A673 (cell line): ENCODE measurements at regions not wholly inside any gene's neighbourhood (a gene's known extent, or its start where the extent isn't known, plus 50 kb on each side); places are given as distances from the start of the nearest gene placed in this dataset.
A peak's percentile ranks its signal among the peaks of the same experiment; 100 is the strongest.

Source experiments
- BruUV-seq: library from RNA; stranded (reverse); fragments of 400-500 nt; replicated peaks from 2 replicates; lab custom pipeline; 2021; lab: Mats Ljungman, UMichigan
- CTCF ChIA-PET: fragments of 300-600 bp; sonication (Branson Sonifier 250); formaldehyde crosslinking; loops from one replicate; lab custom pipeline; 2022; ENCODE audit warnings: antibody characterized with exemption; lab: Charles Lee
- POLR2A ChIA-PET: fragments of 300-600 bp; sonication (Branson Sonifier 250); formaldehyde crosslinking; loops from one replicate; lab custom pipeline; 2022; ENCODE audit warnings: antibody characterized with exemption; ENCODE audit not compliant: low non-redundant PET; lab: Charles Lee
- DNase-seq: peaks from one replicate; pipeline ENCODE4 v3.0.0-alpha.2; 2015; ENCODE audit warnings: low spot score
- H3K27ac ChIP-seq: fragments of 200-600 bp; sonication (generic); 2 replicates; pipeline ENCODE4 v1.5.1; 2016; ENCODE audit warnings: mixed run types, low read depth, mild to moderate bottlenecking, mixed read lengths, antibody characterized with exemption, low read length; ENCODE audit not compliant: poor library complexity, severe bottlenecking
- H3K27me3 ChIP-seq: fragments of 200-600 bp; sonication (generic); replicated peaks from 2 replicates; pipeline ENCODE4 v1.6.1; 2017; ENCODE audit warnings: mixed run types, low read depth, mild to moderate bottlenecking, mixed read lengths, antibody characterized with exemption, low read length; ENCODE audit not compliant: insufficient read depth, poor library complexity
- H3K36me3 ChIP-seq: fragments of 200-600 bp; sonication (generic); 2 replicates; pipeline ENCODE4 v1.6.1; 2016; ENCODE audit warnings: mixed run types, mild to moderate bottlenecking, mixed read lengths, antibody characterized with exemption, low read length; ENCODE audit not compliant: insufficient read depth, poor library complexity, severe bottlenecking
- H3K4me1 ChIP-seq: fragments of 200-600 bp; sonication (generic); 2 replicates; pipeline ENCODE4 v1.6.1; 2017; ENCODE audit warnings: mixed run types, mild to moderate bottlenecking, mixed read lengths, antibody characterized with exemption, low read length; ENCODE audit not compliant: insufficient read depth, poor library complexity, severe bottlenecking
- H3K4me3 ChIP-seq: fragments of 200-600 bp; sonication (generic); 2 replicates; pipeline ENCODE4 v1.5.1; 2016; ENCODE audit warnings: low read depth, mixed run types, mild to moderate bottlenecking, mixed read lengths, low read length; ENCODE audit not compliant: poor library complexity, severe bottlenecking
- H3K9me3 ChIP-seq: fragments of 200-600 bp; sonication (generic); 2 replicates; pipeline ENCODE4 v1.6.1; 2016; ENCODE audit warnings: mixed run types, low read depth, mild to moderate bottlenecking, mixed read lengths, antibody characterized with exemption, low read length; ENCODE audit not compliant: poor library complexity, severe bottlenecking
- CTCF ChIP-seq: fragments of 300-800, 200-600 bp; sonication (generic); conservative IDR thresholded peaks from 2 replicates; pipeline ENCODE4 v1.5.1; 2017; ENCODE audit warnings: low read depth, mild to moderate bottlenecking, antibody characterized with exemption, low read length, moderate library complexity, mixed read lengths
- EZH2 ChIP-seq: fragments of 200-600 bp; sonication (generic); IDR thresholded peaks from 2 replicates; pipeline ENCODE4 v1.6.1; 2017; ENCODE audit warnings: borderline replicate concordance, low read depth, mild to moderate bottlenecking, mixed read lengths, antibody characterized with exemption, low read length; ENCODE audit not compliant: poor library complexity, severe bottlenecking
- intact Hi-C: fragments of 100-400 bp; cut with micrococcal nuclease; formaldehyde crosslinking; loops from one replicate; pipeline ENCODE4 v1.10.0; 2022; ENCODE audit not compliant: unreplicated experiment

GRCh38 chr9:27722866-27723265 is 149.6 kb upstream of the C9orf72 start:
- no TSS peak for BruUV-seq
- no peak overlapping the region for H3K27ac ChIP-seq

GRCh38 chr9:27726244-27727081 is 153.2 kb upstream of the C9orf72 start:
- BruUV-seq, result no TSS peak
- DNase-seq, result peak; percentile 88
- Histone ChIP-seq H3K27ac (no peak overlapping the region), H3K27me3 (peaks cover 3% of the 10 kb centered on the region), H3K9me3 (no peaks in the 10 kb centered on the region), H3K36me3 (no peaks in the 10 kb centered on the region), H3K4me1 (peaks cover 10% of the 10 kb centered on the region), H3K4me3 (no peak overlapping the region)
- CTCF ChIA-PET, result interaction anchor here (1.2 to 1.7 kb wide), 2 partner anchors 162 to 346 kb away, joined by 3 to 8 read pairs; no protein-coding TSS in a partner anchor
- POLR2A ChIA-PET, result no interaction called here
- intact Hi-C loops, result loop anchor here (1.0 to 10.0 kb wide), 4 partner anchors 62 to 1488 kb away; partner anchors contain the start of gene LINGO2
- TF ChIP-seq EZH2, result no peak
- TF ChIP-seq CTCF, result peak; percentile 88

More at GRCh38 chr9:27722866-27723265, 149.6 kb upstream of the C9orf72 start:
- ChIA-PET CTCF (interaction anchor here (0.6 kb wide), 1 partner anchor 9 kb away, joined by 4 read pairs; no protein-coding TSS in a partner anchor), POLR2A (no interaction called here)
- intact Hi-C loops, result loop anchor here (10.0 kb wide), 2 partner anchors 388 to 1492 kb away; partner anchors contain the start of gene LINGO2
- TF ChIP-seq EZH2 (no peak), CTCF (no peak)
- Histone ChIP-seq H3K4me1 (peaks cover 10% of the 10 kb centered on the region), H3K27me3 (peaks cover 3% of the 10 kb centered on the region), H3K4me3 (no peak overlapping the region), H3K9me3 (no peaks in the 10 kb centered on the region), H3K36me3 (no peaks in the 10 kb centered on the region)
- no peak for DNase-seq

- intact Hi-C loops, result no loop called here
- no peak for TF ChIP-seq CTCF
- no TSS peak for BruUV-seq
- H3K4me3 ChIP-seq, result no peak overlapping the region
- no peaks in the 10 kb centered on the region for H3K4me1 ChIP-seq
- no peaks in the 10 kb centered on the region for H3K36me3 ChIP-seq
- H3K9me3 ChIP-seq, result no peaks in the 10 kb centered on the region
- no peaks in the 10 kb centered on the region for H3K27me3 ChIP-seq
- no peak overlapping the region for H3K27ac ChIP-seq
- ChIA-PET CTCF (no interaction called here), POLR2A (no interaction called here)
- DNase-seq, result no peak
Measured at GRCh38 chr9:27732494-27732893, 159.2 kb upstream of the C9orf72 start.
